Neutrophil (primary cell): ENCODE measurements at regions not wholly inside any gene's neighbourhood (a gene's known extent, or its start where the extent isn't known, plus 50 kb on each side); places are given as distances from the start of the nearest gene placed in this dataset.

Experiments
- H3K27ac ChIP-seq: fragments of 200-600 bp; sonication (generic); 2 replicates; pipeline ENCODE4 v1.5.1; 2016; ENCODE audit warnings: mild to moderate bottlenecking, moderate library complexity
- H3K27me3 ChIP-seq: fragments of 200-600 bp; sonication (generic); 2 replicates; pipeline ENCODE4 v1.6.0; 2016; ENCODE audit warnings: mild to moderate bottlenecking
- H3K36me3 ChIP-seq: fragments of 200-600 bp; sonication (generic); 2 replicates; pipeline ENCODE4 v1.5.1; 2017
- H3K4me1 ChIP-seq, 2 experiments: fragments of 200-600 bp in 1 of 2; sonication (generic) in 1 of 2; 1 replicate in 1 of 2; 2 replicates in 1 of 2; pipeline versions ENCODE4 v1.5.1 to v1.6.1; 2013 to 2016; ENCODE audit warnings: low read depth in 1 of 2, low read length in 1 of 2, mild to moderate bottlenecking in 1 of 2, moderate library complexity in 1 of 2; ENCODE audit not compliant: control insufficient read depth in 1 of 2, insufficient read depth in 1 of 2
- H3K4me3 ChIP-seq, 2 experiments: fragments of 200-600 bp in 1 of 2; sonication (generic) in 1 of 2; 1 replicate in 1 of 2; 2 replicates in 1 of 2; pipeline ENCODE4 v1.5.1; 2013 to 2016; ENCODE audit warnings: low read depth in 1 of 2, low read length in 1 of 2, mild to moderate bottlenecking in 1 of 2, moderate library complexity in 1 of 2
- H3K9me3 ChIP-seq: fragments of 200-600 bp; sonication (generic); 2 replicates; pipeline ENCODE4 v1.5.1; 2016
- CTCF ChIP-seq: fragments of 200-600 bp; sonication (generic); IDR thresholded peaks from 2 replicates; pipeline ENCODE4 v1.5.1; 2016; ENCODE audit warnings: antibody characterized with exemption

- H3K4me1 ChIP-seq, result no peaks in the 10 kb centered on the region
- no peaks in the 10 kb centered on the region for H3K9me3 ChIP-seq
- H3K27ac ChIP-seq, result no peak overlapping the region
- H3K4me3 ChIP-seq, result no peak overlapping the region
- no peaks in the 10 kb centered on the region for H3K36me3 ChIP-seq
- no peaks in the 10 kb centered on the region for H3K27me3 ChIP-seq
- TF ChIP-seq CTCF, result no peak
Observed at GRCh38 chr4:83926950-83927349, 391.0 kb downstream of the GPAT3 start.

GRCh38 chr4:83923341-83923740 is 387.4 kb downstream of the GPAT3 start:
- H3K36me3 ChIP-seq, result no peaks in the 10 kb centered on the region
- TF ChIP-seq CTCF, result no peak
- no peaks in the 10 kb centered on the region for H3K9me3 ChIP-seq
- H3K27ac ChIP-seq, result no peak overlapping the region
- H3K4me3 ChIP-seq, result no peak overlapping the region
- H3K27me3 ChIP-seq, result no peaks in the 10 kb centered on the region
- H3K4me1 ChIP-seq, result no peaks in the 10 kb centered on the region

GRCh38 chr4:83922402-83922801 is 386.5 kb downstream of the GPAT3 start:
- no peaks in the 10 kb centered on the region for H3K27me3 ChIP-seq
- no peak for TF ChIP-seq CTCF
- H3K27ac ChIP-seq, result no peak overlapping the region
- H3K36me3 ChIP-seq, result no peaks in the 10 kb centered on the region
- H3K4me1 ChIP-seq, result no peaks in the 10 kb centered on the region
- H3K4me3 ChIP-seq, result no peak overlapping the region
- H3K9me3 ChIP-seq, result no peaks in the 10 kb centered on the region

- H3K4me3 ChIP-seq, result no peak overlapping the region
- no peak for TF ChIP-seq CTCF
Observed at GRCh38 chr4:83921124-83921523, 385.2 kb downstream of the GPAT3 start.

GRCh38 chr4:83920375-83920774 is 384.5 kb downstream of the GPAT3 start:
- Histone ChIP-seq H3K27me3 (no peaks in the 10 kb centered on the region), H3K4me1 (no peaks in the 10 kb centered on the region), H3K36me3 (no peaks in the 10 kb centered on the region), H3K27ac (no peak overlapping the region), H3K4me3 (no peak overlapping the region), H3K9me3 (no peaks in the 10 kb centered on the region)
- TF ChIP-seq CTCF, result no peak

More at GRCh38 chr4:83921124-83921523, 385.2 kb downstream of the GPAT3 start:
- no peak overlapping the region for H3K27ac ChIP-seq
- H3K36me3 ChIP-seq, result no peaks in the 10 kb centered on the region
- no peaks in the 10 kb centered on the region for H3K4me1 ChIP-seq
- no peaks in the 10 kb centered on the region for H3K27me3 ChIP-seq
- no peaks in the 10 kb centered on the region for H3K9me3 ChIP-seq

- Histone ChIP-seq H3K9me3 (no peaks in the 10 kb centered on the region), H3K4me3 (no peak overlapping the region), H3K27ac (no peak overlapping the region), H3K27me3 (no peaks in the 10 kb centered on the region), H3K36me3 (no peaks in the 10 kb centered on the region), H3K4me1 (no peaks in the 10 kb centered on the region)
- no peak for TF ChIP-seq CTCF
Observed at GRCh38 chr4:83917572-83917971, 381.7 kb downstream of the GPAT3 start.
